ENCODE measurements at regions not wholly inside any gene's neighbourhood (a gene's known extent, or its start where the extent isn't known, plus 50 kb on each side); places are given as distances from the start of the nearest gene placed in this dataset.

DNA sequence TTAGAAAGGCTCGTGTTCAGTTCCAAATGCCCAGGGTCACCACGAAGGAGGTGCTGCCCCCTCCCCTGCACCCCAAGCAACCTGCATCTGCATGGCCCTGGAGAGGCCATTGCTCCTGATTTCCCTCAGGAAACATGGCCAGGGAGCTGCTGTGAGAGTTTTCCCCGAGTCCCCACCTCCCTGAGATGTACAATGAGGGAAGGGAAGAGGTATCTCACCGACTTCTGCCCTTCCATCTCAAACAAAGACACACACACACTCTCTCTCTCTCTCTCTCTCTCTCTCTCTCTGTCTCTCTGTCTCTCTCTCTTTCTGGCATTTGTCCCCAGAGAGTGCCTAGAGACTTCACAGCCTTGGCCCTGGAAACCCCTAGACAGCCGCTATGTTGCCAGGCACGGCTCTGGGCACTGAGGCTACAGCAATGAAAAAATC is 120.4 kb downstream of the MRPL14 start:
- no peaks in the 10 kb centered on the region for H3K9me3 ChIP-seq (ENCODE audit: insufficient read depth, low read depth)
- H3F3A ChIP-seq (ENCODE audit: insufficient read depth, low read depth): peaks cover 38% of the 10 kb centered on the region
- H3K4me1 ChIP-seq (replicated peaks; ENCODE audit: insufficient read depth): peaks cover 82% of the 10 kb centered on the region
- H4K20me1 ChIP-seq (ENCODE audit: insufficient read depth): no peaks in the 10 kb centered on the region
- intact Hi-C loops (cut with micrococcal nuclease; ENCODE audit: unreplicated experiment): loop anchor here (10.0 kb wide), 1 partner anchor 172 kb away; no protein-coding TSS in a partner anchor
- DNase-seq: no peak
- no peaks in the 10 kb centered on the region for H3K27me3 ChIP-seq (ENCODE audit: insufficient read depth, low read depth)
- BruUV-seq (replicated peaks): no TSS peak
- H2AFZ ChIP-seq: no peak overlapping the region
- TF ChIP-seq CTCF (conservative IDR thresholded peaks at IDR 0.05) (no peak), EZH2 (IDR thresholded peaks at IDR 0.05; ENCODE audit: low read depth) (no peak)
- no peaks in the 10 kb centered on the region for H3K9me2 ChIP-seq (ENCODE audit: insufficient read depth)
- no peaks in the 10 kb centered on the region for H3K36me3 ChIP-seq (ENCODE audit: low read depth)
- H3K27ac ChIP-seq: no peak overlapping the region
- CTCF ChIA-PET: no interaction called here
- no peak overlapping the region for H3K4me3 ChIP-seq
- POLR2A ChIA-PET (ENCODE audit: unreplicated experiment): no interaction called here
- no peak overlapping the region for H3K4me2 ChIP-seq
- H3K79me2 ChIP-seq (ENCODE audit: low read depth): peaks cover 19% of the 10 kb centered on the region

- Histone ChIP-seq H3K4me3 (no peak overlapping the region), H3K9me2 (ENCODE audit: insufficient read depth) (no peaks in the 10 kb centered on the region), H3K27me3 (ENCODE audit: insufficient read depth, low read depth) (no peaks in the 10 kb centered on the region), H2AFZ (no peak overlapping the region), H3K4me1 (replicated peaks; ENCODE audit: insufficient read depth) (peaks cover 81% of the 10 kb centered on the region), H3K9me3 (ENCODE audit: insufficient read depth, low read depth) (no peaks in the 10 kb centered on the region), H3K36me3 (ENCODE audit: low read depth) (no peaks in the 10 kb centered on the region), H3F3A (ENCODE audit: insufficient read depth, low read depth) (peaks cover 37% of the 10 kb centered on the region), H3K4me2 (no peak overlapping the region), H3K79me2 (ENCODE audit: low read depth) (peaks cover 19% of the 10 kb centered on the region), H4K20me1 (ENCODE audit: insufficient read depth) (no peaks in the 10 kb centered on the region), H3K27ac (no peak overlapping the region)
- intact Hi-C loops (cut with micrococcal nuclease; ENCODE audit: unreplicated experiment): loop anchor here (10.0 kb wide), 1 partner anchor 171 kb away; no protein-coding TSS in a partner anchor
- ChIA-PET POLR2A (ENCODE audit: unreplicated experiment) (no interaction called here), CTCF (interaction anchor here (1.1 to 1.4 kb wide), 2 partner anchors 36 to 236 kb away, joined by 3 to 4 read pairs; partner anchors contain the start of gene VEGFA)
- TF ChIP-seq EZH2 (IDR thresholded peaks at IDR 0.05; ENCODE audit: low read depth) (no peak), CTCF (conservative IDR thresholded peaks at IDR 0.05) (no peak)
- no TSS peak for BruUV-seq (replicated peaks)
- no peak for DNase-seq
Observed at GRCh38 chr6:44006123-44006871, 121.0 kb downstream of the MRPL14 start.

- Histone ChIP-seq H3K27me3 (ENCODE audit: insufficient read depth, low read depth) (no peaks in the 10 kb centered on the region), H3K79me2 (ENCODE audit: low read depth) (peaks cover 23% of the 10 kb centered on the region), H2AFZ (no peak overlapping the region), H3F3A (ENCODE audit: insufficient read depth, low read depth) (peaks cover 38% of the 10 kb centered on the region), H3K9me2 (ENCODE audit: insufficient read depth) (no peaks in the 10 kb centered on the region), H3K9me3 (ENCODE audit: insufficient read depth, low read depth) (no peaks in the 10 kb centered on the region), H3K36me3 (ENCODE audit: low read depth) (no peaks in the 10 kb centered on the region), H3K27ac (peak overlapping the region; percentile 26; the same call in 1 of the 2 replicates), H3K4me3 (no peak overlapping the region), H3K4me2 (peak overlapping the region; percentile 58), H4K20me1 (ENCODE audit: insufficient read depth) (no peaks in the 10 kb centered on the region), H3K4me1 (replicated peaks; ENCODE audit: insufficient read depth) (peaks cover 77% of the 10 kb centered on the region)
- no TSS peak for BruUV-seq (replicated peaks)
- intact Hi-C loops (cut with micrococcal nuclease; ENCODE audit: unreplicated experiment): loop anchor here (10.0 kb wide), 1 partner anchor 171 kb away; no protein-coding TSS in a partner anchor
- ChIA-PET CTCF (interaction anchor here (0.8 to 1.4 kb wide), 3 partner anchors 35 to 338 kb away, joined by 3 to 4 read pairs (median 3); partner anchors contain the start of gene VEGFA), POLR2A (ENCODE audit: unreplicated experiment) (interaction anchor here (0.6 kb wide), 1 partner anchor 81 kb away, joined by 5 read pairs; no protein-coding TSS in a partner anchor)
- no peak for DNase-seq
- TF ChIP-seq EZH2 (IDR thresholded peaks at IDR 0.05; ENCODE audit: low read depth): no peak
- TF ChIP-seq CTCF (conservative IDR thresholded peaks at IDR 0.05): no peak; the same call in 1 of the 2 replicates
Observed at GRCh38 chr6:44005507-44005903, 121.7 kb downstream of the MRPL14 start.

All from PC-9 (cell line).